OCI-LY1 (cell line): ENCODE measurements at regions not wholly inside any gene's neighbourhood (a gene's known extent, or its start where the extent isn't known, plus 50 kb on each side); places are given as distances from the start of the nearest gene placed in this dataset.

Source experiments
- H2AFZ ChIP-seq: fragments of 200-600 bp; sonication (generic), shearing (Covaris generic); 2 replicates; pipeline ENCODE4 v1.6.0; 2014; ENCODE audit warnings: antibody characterized with exemption, mild to moderate bottlenecking, low read length
- H3F3A ChIP-seq: fragments of 200-600 bp; sonication (generic), shearing (Covaris generic); 2 replicates; pipeline ENCODE4 v1.6.0; 2014; ENCODE audit warnings: mild to moderate bottlenecking, antibody characterized with exemption, low read length, moderate library complexity; ENCODE audit not compliant: insufficient read depth
- H3K27ac ChIP-seq: fragments of 200-600 bp; sonication (generic); 2 replicates; pipeline ENCODE4 v1.5.1; 2014; ENCODE audit warnings: low read length, mixed run types, mild to moderate bottlenecking, low read depth; ENCODE audit not compliant: poor library complexity, severe bottlenecking
- H3K27me3 ChIP-seq: fragments of 200-600 bp; sonication (generic); 2 replicates; pipeline ENCODE4 v1.6.0; 2014; ENCODE audit warnings: antibody characterized with exemption, mild to moderate bottlenecking, low read length, moderate library complexity; ENCODE audit not compliant: insufficient read depth
- H3K36me3 ChIP-seq: fragments of 200-600 bp; sonication (generic); 2 replicates; pipeline ENCODE4 v1.6.1; 2014; ENCODE audit warnings: mild to moderate bottlenecking, antibody characterized with exemption, low read length, moderate library complexity, mixed read lengths; ENCODE audit not compliant: insufficient read depth
- H3K4me1 ChIP-seq: fragments of 200-600 bp; sonication (generic); 2 replicates; pipeline ENCODE4 v1.5.1; 2014; ENCODE audit warnings: mild to moderate bottlenecking, low read length, moderate library complexity; ENCODE audit not compliant: insufficient read depth, severe bottlenecking
- H3K4me2 ChIP-seq: fragments of 200-600 bp; sonication (generic), shearing (Covaris generic); 2 replicates; pipeline ENCODE4 v1.6.1; 2014; ENCODE audit warnings: low read length
- H3K4me3 ChIP-seq: fragments of 200-600 bp; sonication (generic); 2 replicates; pipeline ENCODE4 v1.5.1; 2014; ENCODE audit warnings: low read length, low read depth, mild to moderate bottlenecking, mixed read lengths; ENCODE audit not compliant: poor library complexity, severe bottlenecking
- H3K79me2 ChIP-seq: fragments of 200-600 bp; shearing (Covaris generic); 2 replicates; pipeline ENCODE4 v1.6.1; 2016; ENCODE audit warnings: mixed run types, low read length, mixed read lengths; ENCODE audit not compliant: insufficient read depth
- H3K9ac ChIP-seq: fragments of 200-600 bp; sonication (generic), shearing (Covaris generic); 2 replicates; pipeline ENCODE4 v1.6.1; 2014; ENCODE audit warnings: mild to moderate bottlenecking, low read length, mixed read lengths
- H3K9me2 ChIP-seq: fragments of 200-600 bp; sonication (generic), shearing (Covaris generic); 2 replicates; pipeline ENCODE4 v1.6.1; 2014; ENCODE audit warnings: low read depth, mild to moderate bottlenecking, low read length, mixed read lengths
- H3K9me3 ChIP-seq: fragments of 200-600 bp; shearing (Covaris generic); 2 replicates; pipeline ENCODE4 v1.6.1; 2014; ENCODE audit warnings: low read length, mixed read lengths
- H4K20me1 ChIP-seq: fragments of 200-600 bp; sonication (generic), shearing (Covaris generic); 2 replicates; pipeline ENCODE4 v1.6.0; 2016; ENCODE audit warnings: mild to moderate bottlenecking, low read length; ENCODE audit not compliant: insufficient read depth
- CTCF ChIP-seq: fragments of 200-600 bp; sonication (generic), shearing (Covaris generic); IDR thresholded peaks from 2 replicates; pipeline ENCODE4 v1.5.1; 2017; ENCODE audit warnings: mild to moderate bottlenecking, antibody characterized with exemption, low read length, moderate library complexity, mixed read lengths
- EZH2 ChIP-seq: fragments of 200-600 bp; sonication (generic), shearing (Covaris generic); IDR thresholded peaks from 2 replicates; pipeline ENCODE4 v1.8.0; 2017; ENCODE audit warnings: borderline replicate concordance, mixed run types, mild to moderate bottlenecking, antibody characterized with exemption, low read length, moderate library complexity, mixed read lengths

GRCh38 chr4:125811892-125812291, 497.1 kb downstream of the FAT4 start:
- H3K9me2 ChIP-seq, result no peaks in the 10 kb centered on the region
- no peak overlapping the region for H3K4me3 ChIP-seq
- no peaks in the 10 kb centered on the region for H3K9me3 ChIP-seq
- H3K9ac ChIP-seq, result no peak overlapping the region
- H3K79me2 ChIP-seq, result no peaks in the 10 kb centered on the region
- no peak overlapping the region for H2AFZ ChIP-seq
- no peak for TF ChIP-seq CTCF
- no peak for TF ChIP-seq EZH2
- H3K27ac ChIP-seq, result no peak overlapping the region
- no peaks in the 10 kb centered on the region for H4K20me1 ChIP-seq
- no peaks in the 10 kb centered on the region for H3K27me3 ChIP-seq
- no peaks in the 10 kb centered on the region for H3K36me3 ChIP-seq
- no peaks in the 10 kb centered on the region for H3F3A ChIP-seq
- no peaks in the 10 kb centered on the region for H3K4me1 ChIP-seq
- H3K4me2 ChIP-seq, result no peak overlapping the region

- H4K20me1 ChIP-seq, result no peaks in the 10 kb centered on the region
- TF ChIP-seq EZH2 (no peak), CTCF (no peak)
- H2AFZ ChIP-seq, result no peak overlapping the region
- no peaks in the 10 kb centered on the region for H3K9me2 ChIP-seq
- no peaks in the 10 kb centered on the region for H3K4me1 ChIP-seq
- H3K4me3 ChIP-seq, result no peak overlapping the region
- H3F3A ChIP-seq, result no peaks in the 10 kb centered on the region
- H3K9ac ChIP-seq, result no peak overlapping the region
- H3K4me2 ChIP-seq, result no peak overlapping the region
- no peaks in the 10 kb centered on the region for H3K27me3 ChIP-seq
- no peaks in the 10 kb centered on the region for H3K79me2 ChIP-seq
- H3K27ac ChIP-seq, result no peak overlapping the region
- H3K36me3 ChIP-seq, result no peaks in the 10 kb centered on the region
- H3K9me3 ChIP-seq, result no peaks in the 10 kb centered on the region
These were observed 512.3 kb downstream of the FAT4 start for GRCh38 chr4:125826801-125827695.

- Histone ChIP-seq H3K4me1 (no peaks in the 10 kb centered on the region), H3K4me3 (no peak overlapping the region), H3K9me2 (no peaks in the 10 kb centered on the region), H3F3A (no peaks in the 10 kb centered on the region), H3K27ac (no peak overlapping the region), H3K4me2 (no peak overlapping the region), H3K27me3 (no peaks in the 10 kb centered on the region), H3K79me2 (no peaks in the 10 kb centered on the region), H3K9ac (no peak overlapping the region), H2AFZ (no peak overlapping the region), H4K20me1 (no peaks in the 10 kb centered on the region), H3K9me3 (no peaks in the 10 kb centered on the region), H3K36me3 (no peaks in the 10 kb centered on the region)
- no peak for TF ChIP-seq EZH2
- no peak for TF ChIP-seq CTCF
These were observed 512.9 kb downstream of the FAT4 start for GRCh38 chr4:125827696-125828052.
